ENCODE measurements at regions not wholly inside any gene's neighbourhood (a gene's known extent, or its start where the extent isn't known, plus 50 kb on each side); places are given as distances from the start of the nearest gene placed in this dataset.

DNA sequence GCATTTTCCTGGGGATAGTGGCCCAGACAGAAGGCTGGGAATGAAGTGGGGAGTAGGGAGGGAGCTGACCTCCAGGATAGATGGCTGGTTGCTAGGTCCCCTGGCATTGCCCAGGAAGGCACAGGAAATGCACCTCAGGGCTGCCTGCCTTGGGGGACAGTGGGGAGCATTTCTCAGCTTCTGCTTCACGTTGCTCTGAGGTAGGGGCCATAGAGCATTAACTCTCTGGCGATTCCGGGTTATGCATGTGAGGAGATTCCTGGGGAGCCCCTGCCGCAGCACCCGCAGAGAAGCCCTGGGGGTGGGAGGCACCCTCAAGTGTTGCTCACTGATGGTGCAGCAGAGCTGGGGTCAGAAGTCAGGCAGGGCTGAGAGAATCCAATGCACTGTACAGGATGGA is 256.5 kb downstream of the CYP26B1 start:
- H3K4me3 ChIP-seq (ENCODE audit: low read depth, low read length): no peak overlapping the region
- TF ChIP-seq, protein P1, sequence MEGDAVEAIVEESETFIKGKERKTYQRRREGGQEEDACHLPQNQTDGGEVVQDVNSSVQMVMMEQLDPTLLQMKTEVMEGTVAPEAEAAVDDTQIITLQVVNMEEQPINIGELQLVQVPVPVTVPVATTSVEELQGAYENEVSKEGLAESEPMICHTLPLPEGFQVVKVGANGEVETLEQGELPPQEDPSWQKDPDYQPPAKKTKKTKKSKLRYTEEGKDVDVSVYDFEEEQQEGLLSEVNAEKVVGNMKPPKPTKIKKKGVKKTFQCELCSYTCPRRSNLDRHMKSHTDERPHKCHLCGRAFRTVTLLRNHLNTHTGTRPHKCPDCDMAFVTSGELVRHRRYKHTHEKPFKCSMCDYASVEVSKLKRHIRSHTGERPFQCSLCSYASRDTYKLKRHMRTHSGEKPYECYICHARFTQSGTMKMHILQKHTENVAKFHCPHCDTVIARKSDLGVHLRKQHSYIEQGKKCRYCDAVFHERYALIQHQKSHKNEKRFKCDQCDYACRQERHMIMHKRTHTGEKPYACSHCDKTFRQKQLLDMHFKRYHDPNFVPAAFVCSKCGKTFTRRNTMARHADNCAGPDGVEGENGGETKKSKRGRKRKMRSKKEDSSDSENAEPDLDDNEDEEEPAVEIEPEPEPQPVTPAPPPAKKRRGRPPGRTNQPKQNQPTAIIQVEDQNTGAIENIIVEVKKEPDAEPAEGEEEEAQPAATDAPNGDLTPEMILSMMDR (IDR thresholded peaks at IDR 0.05; ENCODE audit: low read depth, low read length): no peak
- in situ Hi-C loops (cut with HindIII; ENCODE audit: low sequenced_read_pairs): no loop called here
- DNase-seq (ENCODE audit: low read depth, low spot score): no peak

DNA sequence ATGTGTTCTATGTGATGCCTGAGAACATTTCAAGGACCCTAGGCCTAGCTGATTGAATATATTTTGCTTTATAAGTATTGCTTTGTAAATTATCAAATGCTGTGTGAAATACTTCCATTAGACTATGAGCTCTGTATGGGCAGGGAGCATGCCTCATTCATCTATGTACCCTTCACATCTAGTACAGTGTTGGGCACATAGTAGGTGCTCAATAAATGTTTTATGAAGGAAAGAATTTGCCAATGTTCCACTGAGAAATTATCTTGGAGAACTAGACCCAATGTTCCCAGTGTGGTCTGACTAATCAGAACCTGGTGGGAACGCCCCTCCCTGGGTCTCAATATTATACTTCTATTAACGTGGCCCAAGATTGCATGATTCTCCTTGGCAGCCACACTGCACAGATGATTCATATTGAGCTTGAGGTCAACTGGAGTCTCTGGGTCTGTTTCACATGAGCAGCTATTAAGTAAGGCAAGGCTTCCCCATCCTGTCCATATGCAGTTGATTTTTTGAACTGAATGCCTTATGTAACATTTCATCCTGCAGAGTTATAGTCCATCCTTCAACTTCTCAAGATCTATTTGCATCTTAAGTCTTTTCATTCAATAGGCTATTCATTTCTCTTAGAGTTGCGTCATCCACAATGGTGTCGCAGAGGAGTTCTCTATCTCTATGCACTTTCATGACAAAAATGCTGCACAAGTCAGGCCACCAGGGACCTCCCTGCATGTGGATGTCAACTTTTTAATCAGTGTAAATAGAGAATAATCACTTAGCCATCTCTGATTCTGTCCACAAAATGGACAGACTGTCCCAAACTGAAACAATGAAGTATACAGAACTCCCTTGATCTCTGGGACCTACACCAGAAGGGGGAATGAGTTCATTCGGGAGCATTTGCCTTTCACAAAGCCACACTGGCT is 257.6 kb downstream of the CYP26B1 start:
- in situ Hi-C loops (cut with HindIII; ENCODE audit: low sequenced_read_pairs): no loop called here
- peak; percentile 48 for DNase-seq (ENCODE audit: low read depth, low spot score)
- no peak overlapping the region for H3K4me3 ChIP-seq (ENCODE audit: low read depth, low read length)
- TF ChIP-seq, protein P1 (IDR thresholded peaks at IDR 0.05; ENCODE audit: low read depth, low read length): no peak

DNA sequence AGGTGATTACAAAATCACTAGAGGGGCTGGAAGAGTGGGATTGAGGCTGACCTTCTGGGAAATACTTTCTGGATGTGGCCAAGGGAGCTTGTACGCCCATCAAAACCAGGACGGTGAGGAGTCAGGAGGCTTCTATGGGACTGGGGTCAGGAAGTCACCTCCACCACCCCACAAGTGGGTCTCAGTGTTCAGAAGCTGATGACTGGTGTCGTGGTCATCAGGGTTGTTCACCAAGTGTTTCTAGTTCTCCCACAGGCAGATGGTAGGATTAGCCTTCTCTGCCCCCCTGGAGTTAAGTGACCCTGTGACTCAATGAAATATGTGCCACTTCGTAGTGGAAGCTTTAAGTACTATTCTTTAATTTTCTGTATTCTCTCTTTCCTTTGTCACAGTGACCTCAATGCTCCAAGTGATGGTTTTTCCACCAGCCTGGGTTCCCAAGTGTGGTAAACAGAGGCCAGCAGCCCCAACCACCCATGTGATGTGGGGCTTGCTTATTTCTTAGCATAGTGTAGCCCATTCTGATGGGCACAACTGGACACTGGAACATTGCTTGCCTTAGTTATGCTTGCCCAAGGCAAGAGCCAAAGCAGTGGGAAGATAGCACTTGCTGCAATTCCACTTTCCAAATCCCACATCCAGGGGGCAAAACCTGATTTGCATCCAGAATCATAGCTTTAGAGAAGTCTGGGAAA is 258.8 kb downstream of the CYP26B1 start:
- no peak overlapping the region for H3K4me3 ChIP-seq (ENCODE audit: low read depth, low read length)
- no peak for DNase-seq (ENCODE audit: low read depth, low spot score)
- TF ChIP-seq, protein P1 (IDR thresholded peaks at IDR 0.05; ENCODE audit: low read depth, low read length): no peak
- in situ Hi-C loops (cut with HindIII; ENCODE audit: low sequenced_read_pairs): no loop called here

DNA sequence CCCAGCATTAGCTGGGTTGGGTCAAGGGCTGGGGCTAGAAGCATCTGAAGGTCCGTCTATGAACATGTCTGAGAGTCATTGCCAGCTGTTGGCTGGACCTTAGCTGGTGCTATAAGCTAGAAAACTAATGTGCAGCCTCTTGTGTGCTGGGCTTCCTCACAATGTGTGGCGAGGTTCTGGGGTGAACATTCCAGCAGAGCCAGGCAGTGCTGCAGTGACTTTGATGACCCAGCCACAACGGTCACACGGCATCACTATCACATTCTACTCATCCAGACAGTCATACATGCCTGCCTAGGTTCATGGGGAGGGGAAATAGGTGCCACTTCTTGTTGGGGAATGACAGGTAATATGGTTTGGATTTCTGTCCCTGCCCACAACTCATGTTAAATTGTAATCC is 260.5 kb downstream of the CYP26B1 start:
- DNase-seq (ENCODE audit: low read depth, low spot score): no peak
- in situ Hi-C loops (cut with HindIII; ENCODE audit: low sequenced_read_pairs): no loop called here
- TF ChIP-seq, protein P1 (IDR thresholded peaks at IDR 0.05; ENCODE audit: low read depth, low read length): no peak
- no peak overlapping the region for H3K4me3 ChIP-seq (ENCODE audit: low read depth, low read length)

DNA sequence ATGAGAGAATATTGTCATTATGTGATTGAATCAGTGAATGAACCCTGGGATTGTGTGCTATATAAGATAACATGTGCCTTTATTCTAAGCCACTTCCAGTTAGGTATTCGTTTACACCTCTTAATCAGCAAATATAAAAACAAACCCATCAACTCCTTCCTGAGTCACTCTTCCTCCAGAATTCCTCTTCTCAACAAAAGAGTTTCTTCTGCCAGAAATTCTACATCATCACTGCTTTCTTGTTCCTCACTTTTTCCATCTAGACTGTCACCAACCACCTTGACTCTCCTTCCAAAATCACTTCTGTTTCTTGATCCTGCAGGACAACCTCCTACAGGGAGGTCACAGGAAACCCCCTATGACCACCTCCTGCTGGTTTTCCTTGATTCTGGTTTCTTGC is 261.4 kb downstream of the CYP26B1 start:
- TF ChIP-seq, protein P1 (IDR thresholded peaks at IDR 0.05; ENCODE audit: low read depth, low read length): no peak
- in situ Hi-C loops (cut with HindIII; ENCODE audit: low sequenced_read_pairs): no loop called here
- no peak for DNase-seq (ENCODE audit: low read depth, low spot score)
- H3K4me3 ChIP-seq (ENCODE audit: low read depth, low read length): no peak overlapping the region

DNA sequence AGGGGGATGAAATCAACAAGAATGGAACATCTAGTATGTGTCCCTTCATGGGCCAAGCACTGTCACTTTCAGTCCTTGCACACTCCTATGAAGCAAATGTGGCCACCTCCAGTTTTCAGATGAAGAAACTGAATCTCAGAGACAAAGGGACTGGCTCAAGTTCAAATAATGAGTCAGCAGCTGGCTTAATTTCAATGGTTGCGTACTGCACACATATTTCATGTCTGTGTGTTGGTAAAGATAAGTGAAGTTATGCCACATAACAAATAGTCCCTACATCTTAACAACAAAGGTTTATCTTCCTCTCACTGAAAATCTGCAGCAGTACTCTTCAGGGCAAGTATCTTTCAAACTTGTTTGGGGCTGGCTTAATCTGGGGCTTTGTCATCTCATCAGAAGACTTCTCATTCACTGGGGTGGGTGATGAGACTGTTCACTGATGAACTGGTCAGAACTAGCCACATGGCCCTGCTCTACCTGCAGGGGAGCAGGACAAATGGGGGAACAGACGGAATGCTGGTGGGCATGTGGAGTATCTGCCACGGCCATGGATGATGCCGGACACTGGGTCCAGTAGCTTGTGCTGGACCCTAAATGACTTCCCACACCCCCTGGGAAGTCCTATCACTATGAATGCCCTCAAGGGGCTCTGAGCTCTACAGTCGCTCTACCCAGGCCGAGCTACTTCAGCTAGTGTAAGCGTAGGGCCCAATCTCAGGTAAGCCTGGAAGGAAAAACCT is 263.2 kb downstream of the CYP26B1 start:
- no peak overlapping the region for H3K4me3 ChIP-seq (ENCODE audit: low read depth, low read length)
- DNase-seq (ENCODE audit: low read depth, low spot score): peak; percentile 54
- in situ Hi-C loops (cut with HindIII; ENCODE audit: low sequenced_read_pairs): no loop called here
- TF ChIP-seq, protein P1 (IDR thresholded peaks at IDR 0.05; ENCODE audit: low read depth, low read length): no peak
